ENCODE measurements at regions not wholly inside any gene's neighbourhood (a gene's known extent, or its start where the extent isn't known, plus 50 kb on each side); places are given as distances from the start of the nearest gene placed in this dataset.

DNA sequence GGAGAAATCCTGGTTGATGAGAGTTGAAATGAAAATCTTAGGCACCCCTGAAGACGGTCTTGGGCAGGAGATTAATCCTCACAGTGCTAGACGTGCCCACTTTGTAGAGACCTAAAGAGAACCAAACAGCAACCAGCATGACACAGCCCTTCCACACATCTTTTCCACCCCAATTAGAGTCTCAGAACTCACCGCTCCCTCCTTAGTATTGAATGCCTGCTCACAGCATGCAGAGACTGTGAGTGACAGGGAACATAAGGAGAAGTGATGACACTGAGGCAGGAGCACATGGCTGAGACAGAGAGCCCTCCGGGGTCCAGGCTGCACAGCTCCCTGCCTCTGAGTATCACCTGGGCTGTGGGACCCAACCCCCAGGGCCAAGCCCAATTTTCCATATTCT is 367.6 kb downstream of the EIPR1 start:
- Histone ChIP-seq H3K4me3 (ENCODE audit: insufficient read depth, low read length, poor library complexity, severe bottlenecking) (no peak overlapping the region), H3K4me2 (ENCODE audit: low read depth, low read length, poor library complexity, severe bottlenecking) (no peak overlapping the region), H2AFZ (ENCODE audit: low read depth, low read length, severe bottlenecking) (no peak overlapping the region), H3K27ac (ENCODE audit: low read depth, low read length) (no peak overlapping the region), H4K20me1 (ENCODE audit: low read depth, low read length) (no peaks in the 10 kb centered on the region), H3K9ac (ENCODE audit: low read length) (no peak overlapping the region), H3K9me3 (ENCODE audit: insufficient read depth, low read length) (no peaks in the 10 kb centered on the region), H3K27me3 (ENCODE audit: low read length) (no peaks in the 10 kb centered on the region), H3K9me2 (replicated peaks; ENCODE audit: insufficient read depth, low read length) (no peaks in the 10 kb centered on the region), H3K79me2 (ENCODE audit: insufficient read depth, low read length) (no peaks in the 10 kb centered on the region), H3K36me3 (ENCODE audit: low read length) (no peaks in the 10 kb centered on the region), H3F3A (ENCODE audit: insufficient read depth) (no peaks in the 10 kb centered on the region)
- TF ChIP-seq EZH2phosphoT487 (conservative IDR thresholded peaks at IDR 0.05; ENCODE audit: low read length), result no peak
- TF ChIP-seq, protein P1, sequence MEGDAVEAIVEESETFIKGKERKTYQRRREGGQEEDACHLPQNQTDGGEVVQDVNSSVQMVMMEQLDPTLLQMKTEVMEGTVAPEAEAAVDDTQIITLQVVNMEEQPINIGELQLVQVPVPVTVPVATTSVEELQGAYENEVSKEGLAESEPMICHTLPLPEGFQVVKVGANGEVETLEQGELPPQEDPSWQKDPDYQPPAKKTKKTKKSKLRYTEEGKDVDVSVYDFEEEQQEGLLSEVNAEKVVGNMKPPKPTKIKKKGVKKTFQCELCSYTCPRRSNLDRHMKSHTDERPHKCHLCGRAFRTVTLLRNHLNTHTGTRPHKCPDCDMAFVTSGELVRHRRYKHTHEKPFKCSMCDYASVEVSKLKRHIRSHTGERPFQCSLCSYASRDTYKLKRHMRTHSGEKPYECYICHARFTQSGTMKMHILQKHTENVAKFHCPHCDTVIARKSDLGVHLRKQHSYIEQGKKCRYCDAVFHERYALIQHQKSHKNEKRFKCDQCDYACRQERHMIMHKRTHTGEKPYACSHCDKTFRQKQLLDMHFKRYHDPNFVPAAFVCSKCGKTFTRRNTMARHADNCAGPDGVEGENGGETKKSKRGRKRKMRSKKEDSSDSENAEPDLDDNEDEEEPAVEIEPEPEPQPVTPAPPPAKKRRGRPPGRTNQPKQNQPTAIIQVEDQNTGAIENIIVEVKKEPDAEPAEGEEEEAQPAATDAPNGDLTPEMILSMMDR (IDR thresholded peaks at IDR 0.05; ENCODE audit: insufficient read depth, low read length, poor library complexity, severe bottlenecking), result no peak

DNA sequence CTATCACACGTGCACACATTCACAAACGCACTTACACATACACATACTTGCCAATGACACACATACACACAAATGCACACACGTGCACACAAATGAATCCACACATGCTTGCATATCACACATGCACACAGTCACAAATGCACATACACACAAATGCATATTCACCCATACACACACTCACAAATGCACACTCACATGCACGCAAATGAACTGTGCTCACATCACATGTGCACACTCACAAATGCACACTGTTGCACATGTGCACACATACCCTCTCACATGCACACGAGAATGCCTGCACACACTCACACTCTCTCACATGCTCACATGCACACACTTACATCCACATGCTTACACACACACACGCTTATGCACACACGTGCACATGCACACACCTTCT is 368.1 kb downstream of the EIPR1 start:
- H3K27ac ChIP-seq (ENCODE audit: low read depth, low read length), result no peak overlapping the region
- TF ChIP-seq EZH2phosphoT487 (conservative IDR thresholded peaks at IDR 0.05; ENCODE audit: low read length), result no peak
- TF ChIP-seq, protein P1 (IDR thresholded peaks at IDR 0.05; ENCODE audit: insufficient read depth, low read length, poor library complexity, severe bottlenecking), result no peak
- no peaks in the 10 kb centered on the region for H3K27me3 ChIP-seq (ENCODE audit: low read length)
- no peaks in the 10 kb centered on the region for H3F3A ChIP-seq (ENCODE audit: insufficient read depth)
- H3K9ac ChIP-seq (ENCODE audit: low read length), result no peak overlapping the region
- H2AFZ ChIP-seq (ENCODE audit: low read depth, low read length, severe bottlenecking), result no peak overlapping the region
- H3K9me2 ChIP-seq (replicated peaks; ENCODE audit: insufficient read depth, low read length), result no peaks in the 10 kb centered on the region
- H3K79me2 ChIP-seq (ENCODE audit: insufficient read depth, low read length), result no peaks in the 10 kb centered on the region
- no peaks in the 10 kb centered on the region for H3K36me3 ChIP-seq (ENCODE audit: low read length)
- H4K20me1 ChIP-seq (ENCODE audit: low read depth, low read length), result no peaks in the 10 kb centered on the region
- H3K9me3 ChIP-seq (ENCODE audit: insufficient read depth, low read length), result no peaks in the 10 kb centered on the region
- no peak overlapping the region for H3K4me2 ChIP-seq (ENCODE audit: low read depth, low read length, poor library complexity, severe bottlenecking)
- no peak overlapping the region for H3K4me3 ChIP-seq (ENCODE audit: insufficient read depth, low read length, poor library complexity, severe bottlenecking)

DNA sequence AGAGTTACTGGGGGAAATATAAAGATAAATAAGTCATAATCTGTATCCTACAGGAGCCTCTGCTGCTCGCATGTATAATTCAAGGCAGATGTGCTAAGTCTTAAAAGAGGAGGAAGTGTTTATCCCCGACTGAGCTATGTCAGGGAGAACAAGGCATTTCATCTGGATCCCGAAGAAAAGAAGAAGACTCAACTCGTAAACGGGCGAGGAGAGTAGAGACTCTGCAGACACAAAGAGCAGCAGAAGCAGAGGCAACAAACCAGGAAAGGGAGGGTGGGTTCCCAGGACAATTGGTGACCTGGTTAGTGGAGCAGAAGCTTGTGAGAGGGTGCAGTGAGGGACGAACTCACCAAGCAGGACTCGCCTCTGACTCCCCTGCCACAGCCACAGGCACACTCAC is 368.6 kb downstream of the EIPR1 start:
- Histone ChIP-seq H3K79me2 (ENCODE audit: insufficient read depth, low read length) (no peaks in the 10 kb centered on the region), H4K20me1 (ENCODE audit: low read depth, low read length) (no peaks in the 10 kb centered on the region), H3K27ac (ENCODE audit: low read depth, low read length) (no peak overlapping the region), H3K36me3 (ENCODE audit: low read length) (no peaks in the 10 kb centered on the region), H3K9me2 (replicated peaks; ENCODE audit: insufficient read depth, low read length) (no peaks in the 10 kb centered on the region), H2AFZ (ENCODE audit: low read depth, low read length, severe bottlenecking) (no peak overlapping the region), H3F3A (ENCODE audit: insufficient read depth) (no peaks in the 10 kb centered on the region), H3K4me3 (ENCODE audit: insufficient read depth, low read length, poor library complexity, severe bottlenecking) (no peak overlapping the region), H3K27me3 (ENCODE audit: low read length) (no peaks in the 10 kb centered on the region), H3K9me3 (ENCODE audit: insufficient read depth, low read length) (no peaks in the 10 kb centered on the region), H3K9ac (ENCODE audit: low read length) (no peak overlapping the region), H3K4me2 (ENCODE audit: low read depth, low read length, poor library complexity, severe bottlenecking) (no peak overlapping the region)
- no peak for TF ChIP-seq EZH2phosphoT487 (conservative IDR thresholded peaks at IDR 0.05; ENCODE audit: low read length)
- TF ChIP-seq, protein P1 (IDR thresholded peaks at IDR 0.05; ENCODE audit: insufficient read depth, low read length, poor library complexity, severe bottlenecking), result no peak

Measured in SU-DHL-6 (cell line).